ENCODE measurements at regions not wholly inside any gene's neighbourhood (a gene's known extent, or its start where the extent isn't known, plus 50 kb on each side); places are given as distances from the start of the nearest gene placed in this dataset.

- WGBS = 21% methylated on average over 9 of the region's 11 CpGs
Measured at GRCh38 chr4:153084980-153085630, 119.1 kb upstream of the TRIM2 start.

GRCh38 chr4:153087671-153088194 is 116.5 kb upstream of the TRIM2 start:
- no peak overlapping the region for H2BK120ac ChIP-seq (ENCODE audit: low read depth, low read length)
- 97% methylated on average over 5 of the region's 7 CpGs for WGBS
- H3K23ac ChIP-seq (ENCODE audit: low read length in 2 of 2) = no peak overlapping the region
- no peak overlapping the region for H3K4me2 ChIP-seq (ENCODE audit: low read length, poor library complexity, severe bottlenecking)
- no peak overlapping the region for H2BK15ac ChIP-seq (ENCODE audit: low read depth, poor library complexity, severe bottlenecking)
- H3K9me3 ChIP-seq (ENCODE audit: control insufficient read depth, low read length) = no peaks in the 10 kb centered on the region
- H2AFZ ChIP-seq (ENCODE audit: low read depth, low read length) = no peak overlapping the region
- DNase-seq = no peak
- H3K36me3 ChIP-seq (ENCODE audit: control insufficient read depth in 1 of 2, insufficient read depth in 2 of 2, low read depth in 1 of 2, low read length in 2 of 2) = no peaks in the 10 kb centered on the region
- H2BK5ac ChIP-seq (ENCODE audit: low read depth, low read length, poor library complexity, severe bottlenecking) = no peak overlapping the region
- no peak overlapping the region for H3K27ac ChIP-seq (ENCODE audit: low read length, poor library complexity, severe bottlenecking)
- no peak overlapping the region for H3K18ac ChIP-seq (ENCODE audit: low read depth in 1 of 2, low read length in 2 of 2)
- no peak overlapping the region for H2BK12ac ChIP-seq (ENCODE audit: low read length in 2 of 2)
- H3K14ac ChIP-seq (ENCODE audit: low read length in 2 of 2) = no peak overlapping the region
- H3K4me3 ChIP-seq (ENCODE audit: insufficient read depth in 1 of 2, low read depth in 1 of 2, low read length in 2 of 2) = no peak overlapping the region
- no peak overlapping the region for H2AK5ac ChIP-seq (ENCODE audit: low read length, severe bottlenecking)
- no peak overlapping the region for H3K4ac ChIP-seq (ENCODE audit: low read depth in 1 of 2, low read length in 2 of 2)
- peaks cover 1% of the 10 kb centered on the region for H3K4me1 ChIP-seq (ENCODE audit: control insufficient read depth, insufficient read depth, low read depth, low read length)
- no peak overlapping the region for H4K91ac ChIP-seq (ENCODE audit: low read length)
- H3K79me1 ChIP-seq (replicated peaks; ENCODE audit: low read length, poor library complexity, severe bottlenecking) = no peaks in the 10 kb centered on the region
- peaks cover 0 to 43% of the 10 kb centered on the region in 2 experiments for H3K27me3 ChIP-seq (ENCODE audit: control insufficient read depth in 1 of 2, insufficient read depth in 1 of 2, low read length in 2 of 2)
- no peak overlapping the region for H4K8ac ChIP-seq (ENCODE audit: low read length)
- no peak overlapping the region for H3K9ac ChIP-seq (ENCODE audit: low read length)

More at GRCh38 chr4:153084980-153085630, 119.1 kb upstream of the TRIM2 start:
- H3K14ac ChIP-seq (ENCODE audit: low read length in 2 of 2) = no peak overlapping the region
- H3K36me3 ChIP-seq (ENCODE audit: control insufficient read depth in 1 of 2, insufficient read depth in 2 of 2, low read depth in 1 of 2, low read length in 2 of 2) = no peaks in the 10 kb centered on the region
- DNase-seq = peak; percentile 80
- no peak overlapping the region for H3K9ac ChIP-seq (ENCODE audit: low read length)
- H3K23ac ChIP-seq (ENCODE audit: low read length in 2 of 2) = no peak overlapping the region
- no peaks in the 10 kb centered on the region for H3K79me1 ChIP-seq (replicated peaks; ENCODE audit: low read length, poor library complexity, severe bottlenecking)
- no peak overlapping the region for H3K18ac ChIP-seq (ENCODE audit: low read depth in 1 of 2, low read length in 2 of 2)
- no peak overlapping the region for H2BK5ac ChIP-seq (ENCODE audit: low read depth, low read length, poor library complexity, severe bottlenecking)
- H3K4me3 ChIP-seq (ENCODE audit: insufficient read depth in 1 of 2, low read depth in 1 of 2, low read length in 2 of 2) = no peak overlapping the region
- H3K4ac ChIP-seq (ENCODE audit: low read depth in 1 of 2, low read length in 2 of 2) = no peak overlapping the region
- H3K9me3 ChIP-seq (ENCODE audit: control insufficient read depth, low read length) = no peaks in the 10 kb centered on the region
- H2BK15ac ChIP-seq (ENCODE audit: low read depth, poor library complexity, severe bottlenecking) = no peak overlapping the region
- peaks cover 0 to 38% of the 10 kb centered on the region in 2 experiments for H3K27me3 ChIP-seq (ENCODE audit: control insufficient read depth in 1 of 2, insufficient read depth in 1 of 2, low read length in 2 of 2)
- no peak overlapping the region for H2BK120ac ChIP-seq (ENCODE audit: low read depth, low read length)
- H3K4me2 ChIP-seq (ENCODE audit: low read length, poor library complexity, severe bottlenecking) = no peak overlapping the region
- no peak overlapping the region for H4K8ac ChIP-seq (ENCODE audit: low read length)
- no peak overlapping the region for H2AK5ac ChIP-seq (ENCODE audit: low read length, severe bottlenecking)
- H4K91ac ChIP-seq (ENCODE audit: low read length) = no peak overlapping the region
- no peak overlapping the region for H2BK12ac ChIP-seq (ENCODE audit: low read length in 2 of 2)
- H3K27ac ChIP-seq (ENCODE audit: low read length, poor library complexity, severe bottlenecking) = no peak overlapping the region
- H3K4me1 ChIP-seq (ENCODE audit: control insufficient read depth, insufficient read depth, low read depth, low read length) = peaks cover 1% of the 10 kb centered on the region
- peak overlapping the region; percentile 36 for H2AFZ ChIP-seq (ENCODE audit: low read depth, low read length)

GRCh38 chr4:153089742-153090141 is 114.5 kb upstream of the TRIM2 start:
- DNase-seq = no peak
- H3K18ac ChIP-seq (ENCODE audit: low read depth in 1 of 2, low read length in 2 of 2) = no peak overlapping the region
- no peaks in the 10 kb centered on the region for H3K9me3 ChIP-seq (ENCODE audit: control insufficient read depth, low read length)
- H2BK120ac ChIP-seq (ENCODE audit: low read depth, low read length) = no peak overlapping the region
- H3K14ac ChIP-seq (ENCODE audit: low read length in 2 of 2) = no peak overlapping the region
- H3K23ac ChIP-seq (ENCODE audit: low read length in 2 of 2) = no peak overlapping the region
- peaks cover 0 to 52% of the 10 kb centered on the region in 2 experiments for H3K27me3 ChIP-seq (ENCODE audit: control insufficient read depth in 1 of 2, insufficient read depth in 1 of 2, low read length in 2 of 2)
- no peak overlapping the region for H2AK5ac ChIP-seq (ENCODE audit: low read length, severe bottlenecking)
- no peak overlapping the region for H4K8ac ChIP-seq (ENCODE audit: low read length)
- H3K27ac ChIP-seq (ENCODE audit: low read length, poor library complexity, severe bottlenecking) = no peak overlapping the region
- no peak overlapping the region for H2BK5ac ChIP-seq (ENCODE audit: low read depth, low read length, poor library complexity, severe bottlenecking)
- H3K4me3 ChIP-seq (ENCODE audit: insufficient read depth in 1 of 2, low read depth in 1 of 2, low read length in 2 of 2) = no peak overlapping the region
- H2AFZ ChIP-seq (ENCODE audit: low read depth, low read length) = no peak overlapping the region
- no peak overlapping the region for H2BK12ac ChIP-seq (ENCODE audit: low read length in 2 of 2)
- no peaks in the 10 kb centered on the region for H3K79me1 ChIP-seq (replicated peaks; ENCODE audit: low read length, poor library complexity, severe bottlenecking)
- H2BK15ac ChIP-seq (ENCODE audit: low read depth, poor library complexity, severe bottlenecking) = no peak overlapping the region
- H3K4ac ChIP-seq (ENCODE audit: low read depth in 1 of 2, low read length in 2 of 2) = no peak overlapping the region
- no peak overlapping the region for H3K9ac ChIP-seq (ENCODE audit: low read length)
- H4K91ac ChIP-seq (ENCODE audit: low read length) = no peak overlapping the region
- no peaks in the 10 kb centered on the region for H3K36me3 ChIP-seq (ENCODE audit: control insufficient read depth in 1 of 2, insufficient read depth in 2 of 2, low read depth in 1 of 2, low read length in 2 of 2)
- 90% methylated on average over 6 of the region's 7 CpGs for WGBS
- peaks cover 2% of the 10 kb centered on the region for H3K4me1 ChIP-seq (ENCODE audit: control insufficient read depth, insufficient read depth, low read depth, low read length)
- H3K4me2 ChIP-seq (ENCODE audit: low read length, poor library complexity, severe bottlenecking) = no peak overlapping the region

GRCh38 chr4:153090181-153090580 is 114.1 kb upstream of the TRIM2 start:
- no peak overlapping the region for H2AFZ ChIP-seq (ENCODE audit: low read depth, low read length)
- no peaks in the 10 kb centered on the region for H3K9me3 ChIP-seq (ENCODE audit: control insufficient read depth, low read length)
- peaks cover 2% of the 10 kb centered on the region for H3K4me1 ChIP-seq (ENCODE audit: control insufficient read depth, insufficient read depth, low read depth, low read length)
- no peak overlapping the region for H3K4me2 ChIP-seq (ENCODE audit: low read length, poor library complexity, severe bottlenecking)
- H2BK5ac ChIP-seq (ENCODE audit: low read depth, low read length, poor library complexity, severe bottlenecking) = no peak overlapping the region
- no peak overlapping the region for H3K4ac ChIP-seq (ENCODE audit: low read depth in 1 of 2, low read length in 2 of 2)
- H3K79me1 ChIP-seq (replicated peaks; ENCODE audit: low read length, poor library complexity, severe bottlenecking) = no peaks in the 10 kb centered on the region
- H2BK15ac ChIP-seq (ENCODE audit: low read depth, poor library complexity, severe bottlenecking) = no peak overlapping the region
- no peak overlapping the region for H3K27ac ChIP-seq (ENCODE audit: low read length, poor library complexity, severe bottlenecking)
- no peak overlapping the region for H2AK5ac ChIP-seq (ENCODE audit: low read length, severe bottlenecking)
- no peak overlapping the region for H4K8ac ChIP-seq (ENCODE audit: low read length)
- 77% methylated on average over 2 of the region's 2 CpGs for WGBS
- H3K9ac ChIP-seq (ENCODE audit: low read length) = no peak overlapping the region
- no peak overlapping the region for H2BK12ac ChIP-seq (ENCODE audit: low read length in 2 of 2)
- H3K14ac ChIP-seq (ENCODE audit: low read length in 2 of 2) = no peak overlapping the region
- no peak overlapping the region for H3K18ac ChIP-seq (ENCODE audit: low read depth in 1 of 2, low read length in 2 of 2)
- H3K23ac ChIP-seq (ENCODE audit: low read length in 2 of 2) = no peak overlapping the region
- H2BK120ac ChIP-seq (ENCODE audit: low read depth, low read length) = no peak overlapping the region
- no peak overlapping the region for H3K4me3 ChIP-seq (ENCODE audit: insufficient read depth in 1 of 2, low read depth in 1 of 2, low read length in 2 of 2)
- DNase-seq = no peak
- H4K91ac ChIP-seq (ENCODE audit: low read length) = no peak overlapping the region
- peaks cover 0 to 52% of the 10 kb centered on the region in 2 experiments for H3K27me3 ChIP-seq (ENCODE audit: control insufficient read depth in 1 of 2, insufficient read depth in 1 of 2, low read length in 2 of 2)
- H3K36me3 ChIP-seq (ENCODE audit: control insufficient read depth in 1 of 2, insufficient read depth in 2 of 2, low read depth in 1 of 2, low read length in 2 of 2) = no peaks in the 10 kb centered on the region

All from mesenchymal stem cell (in vitro differentiated cells and primary cell).